ENCODE measurements at regions not wholly inside any gene's neighbourhood (a gene's known extent, or its start where the extent isn't known, plus 50 kb on each side); places are given as distances from the start of the nearest gene placed in this dataset.

DNA sequence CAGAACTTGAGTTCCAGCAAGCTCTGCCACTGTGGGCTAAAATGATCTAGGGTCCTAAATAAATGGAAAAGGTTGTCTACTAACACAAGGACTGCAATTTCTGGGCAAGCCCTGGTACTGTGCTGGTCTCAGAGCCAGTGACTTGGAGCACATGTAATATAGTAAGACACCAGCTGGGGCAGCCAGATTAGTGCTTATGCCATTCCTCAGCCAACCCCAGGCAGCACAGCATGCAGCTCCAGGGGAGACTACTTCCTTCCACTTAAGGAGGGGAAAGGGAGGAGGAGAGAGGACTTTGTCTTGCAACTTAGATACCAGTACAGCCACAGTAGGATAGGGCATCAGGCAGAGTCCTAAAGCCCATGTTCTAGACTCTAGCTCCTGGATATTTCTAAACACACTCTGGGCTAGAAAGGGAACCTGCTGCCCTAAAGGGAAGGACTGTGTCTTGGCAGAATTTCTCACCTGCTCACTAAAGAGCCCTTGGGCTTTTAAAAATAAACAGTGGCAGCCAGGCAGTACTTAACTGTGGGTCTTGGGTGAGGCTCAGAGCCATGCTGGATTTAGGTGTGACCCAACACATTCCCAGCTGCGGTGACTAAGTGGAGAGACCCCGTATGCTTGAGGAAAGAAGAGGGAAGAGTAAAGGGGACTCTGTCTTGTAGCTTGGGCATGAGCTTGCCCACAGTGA lies 223.7 kb upstream of the BCHE start:
- H3K9me3 ChIP-seq (ENCODE audit: low read length), result no peaks in the 10 kb centered on the region
- ChIA-PET POLR2A (no interaction called here), CTCF (ENCODE audit: low intra/inter-chr PET ratio, low total read pairs) (no interaction called here)
- 4% methylated on average over 2 of the region's 2 CpGs for WGBS (ENCODE audit: low lambda C conversion rate)
- H3K27ac ChIP-seq (ENCODE audit: extremely low read length, insufficient read depth, low read length), result no peak overlapping the region
- intact Hi-C loops (cut with micrococcal nuclease; ENCODE audit: unreplicated experiment) (no loop called here), in situ Hi-C loops (cut with HindIII; ENCODE audit: extremely low pct_ligation_motif_present, low pct_unique_long_range_greater_than_20kb) (no loop called here)
- ATAC-seq, result peak; percentile 38
- no peak overlapping the region for H3K9ac ChIP-seq (ENCODE audit: insufficient read depth, low read depth, low read length)
- no peak for DNase-seq (ENCODE audit: low spot score)
- no TSS peak for BruUV-seq (replicated peaks)
- no peaks in the 10 kb centered on the region for H3K36me3 ChIP-seq (replicated peaks in 1 of 2; ENCODE audit: control insufficient read depth in 1 of 2, insufficient read depth in 2 of 2, low read length in 2 of 2)
- no peaks in the 10 kb centered on the region for H3K27me3 ChIP-seq (ENCODE audit: control insufficient read depth in 1 of 2, insufficient read depth in 2 of 2, low read length in 2 of 2)
- H2AFZ ChIP-seq (ENCODE audit: low read length), result no peak overlapping the region
- FAIRE-seq, result no peak
- H4K20me1 ChIP-seq (ENCODE audit: insufficient read depth, low read length), result no peaks in the 10 kb centered on the region
- TF ChIP-seq ATF7 (IDR thresholded peaks at IDR 0.05) (no peak), ATF7 (CRISPR knock-in tag; IDR thresholded peaks at IDR 0.05) (no peak), TEAD2 (CRISPR knock-in tag; IDR thresholded peaks at IDR 0.05) (no peak), ZNF749 (CRISPR knock-in tag; IDR thresholded peaks at IDR 0.05; ENCODE audit: borderline replicate concordance) (no peak), PAWR (CRISPR knock-in tag; IDR thresholded peaks at IDR 0.05; ENCODE audit: borderline replicate concordance) (no peak), GTF2F1 (IDR thresholded peaks at IDR 0.05; ENCODE audit: low read length) (no peak), KMT2A (CRISPR knock-in tag; IDR thresholded peaks at IDR 0.05) (no peak), RNF2 (conservative IDR thresholded peaks at IDR 0.05; ENCODE audit: low read depth) (no peak), NPAS2 (CRISPR knock-in tag; IDR thresholded peaks at IDR 0.05; ENCODE audit: borderline replicate concordance) (no peak), CHD2 (IDR thresholded peaks at IDR 0.05; ENCODE audit: low read depth, low read length) (no peak)
- TF ChIP-seq, protein P1, sequence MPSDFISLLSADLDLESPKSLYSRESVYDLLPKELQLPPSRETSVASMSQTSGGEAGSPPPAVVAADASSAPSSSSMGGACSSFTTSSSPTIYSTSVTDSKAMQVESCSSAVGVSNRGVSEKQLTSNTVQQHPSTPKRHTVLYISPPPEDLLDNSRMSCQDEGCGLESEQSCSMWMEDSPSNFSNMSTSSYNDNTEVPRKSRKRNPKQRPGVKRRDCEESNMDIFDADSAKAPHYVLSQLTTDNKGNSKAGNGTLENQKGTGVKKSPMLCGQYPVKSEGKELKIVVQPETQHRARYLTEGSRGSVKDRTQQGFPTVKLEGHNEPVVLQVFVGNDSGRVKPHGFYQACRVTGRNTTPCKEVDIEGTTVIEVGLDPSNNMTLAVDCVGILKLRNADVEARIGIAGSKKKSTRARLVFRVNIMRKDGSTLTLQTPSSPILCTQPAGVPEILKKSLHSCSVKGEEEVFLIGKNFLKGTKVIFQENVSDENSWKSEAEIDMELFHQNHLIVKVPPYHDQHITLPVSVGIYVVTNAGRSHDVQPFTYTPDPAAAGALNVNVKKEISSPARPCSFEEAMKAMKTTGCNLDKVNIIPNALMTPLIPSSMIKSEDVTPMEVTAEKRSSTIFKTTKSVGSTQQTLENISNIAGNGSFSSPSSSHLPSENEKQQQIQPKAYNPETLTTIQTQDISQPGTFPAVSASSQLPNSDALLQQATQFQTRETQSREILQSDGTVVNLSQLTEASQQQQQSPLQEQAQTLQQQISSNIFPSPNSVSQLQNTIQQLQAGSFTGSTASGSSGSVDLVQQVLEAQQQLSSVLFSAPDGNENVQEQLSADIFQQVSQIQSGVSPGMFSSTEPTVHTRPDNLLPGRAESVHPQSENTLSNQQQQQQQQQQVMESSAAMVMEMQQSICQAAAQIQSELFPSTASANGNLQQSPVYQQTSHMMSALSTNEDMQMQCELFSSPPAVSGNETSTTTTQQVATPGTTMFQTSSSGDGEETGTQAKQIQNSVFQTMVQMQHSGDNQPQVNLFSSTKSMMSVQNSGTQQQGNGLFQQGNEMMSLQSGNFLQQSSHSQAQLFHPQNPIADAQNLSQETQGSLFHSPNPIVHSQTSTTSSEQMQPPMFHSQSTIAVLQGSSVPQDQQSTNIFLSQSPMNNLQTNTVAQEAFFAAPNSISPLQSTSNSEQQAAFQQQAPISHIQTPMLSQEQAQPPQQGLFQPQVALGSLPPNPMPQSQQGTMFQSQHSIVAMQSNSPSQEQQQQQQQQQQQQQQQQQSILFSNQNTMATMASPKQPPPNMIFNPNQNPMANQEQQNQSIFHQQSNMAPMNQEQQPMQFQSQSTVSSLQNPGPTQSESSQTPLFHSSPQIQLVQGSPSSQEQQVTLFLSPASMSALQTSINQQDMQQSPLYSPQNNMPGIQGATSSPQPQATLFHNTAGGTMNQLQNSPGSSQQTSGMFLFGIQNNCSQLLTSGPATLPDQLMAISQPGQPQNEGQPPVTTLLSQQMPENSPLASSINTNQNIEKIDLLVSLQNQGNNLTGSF (CRISPR knock-in tag; IDR thresholded peaks at IDR 0.05), result no peak
- no peak overlapping the region for H3K4me3 ChIP-seq (replicated peaks in 1 of 3; ENCODE audit: insufficient read depth in 1 of 3, low read depth in 2 of 3, low read length in 3 of 3)
- H3K4me2 ChIP-seq (ENCODE audit: low read depth, low read length), result no peak overlapping the region
- no peaks in the 10 kb centered on the region for H3K79me2 ChIP-seq (ENCODE audit: insufficient read depth, low read length)
- no peaks in the 10 kb centered on the region for H3K4me1 ChIP-seq (ENCODE audit: insufficient read depth, low read length)

Data from HepG2 (cell line).